Glutamatergic neuron (in vitro differentiated cells): ENCODE measurements at regions not wholly inside any gene's neighbourhood (a gene's known extent, or its start where the extent isn't known, plus 50 kb on each side); places are given as distances from the start of the nearest gene placed in this dataset.

ENCODE experiments used
- DNase-seq: peaks from one replicate; pipeline ENCODE4 v3.0.0; 2022
- H3K27ac Mint-ChIP-seq: one replicate; pipeline ENCODE4 v1.8.0; 2020; ENCODE audit warnings: mild to moderate bottlenecking, mixed read lengths, inconsistent platforms; ENCODE audit not compliant: unreplicated experiment
- H3K27me3 Mint-ChIP-seq: one replicate; pipeline ENCODE4 v1.8.0; 2020; ENCODE audit warnings: mild to moderate bottlenecking, moderate library complexity, mixed read lengths, inconsistent platforms; ENCODE audit not compliant: unreplicated experiment
- H3K36me3 Mint-ChIP-seq: one replicate; pipeline ENCODE4 v1.8.0; 2020; ENCODE audit warnings: mild to moderate bottlenecking, mixed read lengths, inconsistent platforms; ENCODE audit not compliant: unreplicated experiment
- H3K4me1 Mint-ChIP-seq: one replicate; pipeline ENCODE4 v1.8.0; 2020; ENCODE audit warnings: mild to moderate bottlenecking, low read depth, mixed read lengths, inconsistent platforms; ENCODE audit not compliant: unreplicated experiment
- H3K4me3 Mint-ChIP-seq: one replicate; pipeline ENCODE4 v1.8.0; 2020; ENCODE audit warnings: mild to moderate bottlenecking, mixed read lengths, inconsistent platforms; ENCODE audit not compliant: unreplicated experiment
- H3K9me3 Mint-ChIP-seq: one replicate; pipeline ENCODE4 v1.8.0; 2020; ENCODE audit warnings: mild to moderate bottlenecking, moderate library complexity, mixed read lengths, inconsistent platforms; ENCODE audit not compliant: unreplicated experiment
- TF ChIP-seq, protein P1 (sequence below): fragments of 200-600 bp; sonication (generic); IDR thresholded peaks from one replicate; pipeline ENCODE4 v1.5.0; 2021; ENCODE audit not compliant: partially characterized antibody, unreplicated experiment

DNA sequence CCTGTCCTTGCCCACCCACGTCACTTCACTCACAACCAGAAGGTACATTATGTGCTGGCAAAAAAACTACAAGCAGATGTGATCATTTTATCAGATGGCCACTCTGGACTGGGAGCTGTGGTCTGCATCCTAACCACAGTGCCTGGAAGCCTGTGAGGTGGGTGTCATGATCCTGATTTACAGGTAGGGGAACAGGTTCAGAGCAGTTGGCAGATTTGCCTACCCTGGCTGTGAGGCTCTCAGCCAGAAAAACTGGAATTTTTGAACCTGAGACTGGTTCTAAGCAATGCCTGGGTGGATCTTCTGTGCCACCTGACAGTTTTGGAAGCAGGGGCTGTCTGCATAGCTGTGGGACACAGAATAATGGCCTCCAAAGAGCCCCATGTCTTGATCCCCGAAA lies 150.8 kb downstream of the SYF2 start:
- Mint-ChIP-seq H3K36me3 (peaks cover 8% of the 10 kb centered on the region), H3K27ac (no peak overlapping the region), H3K9me3 (peaks cover 2% of the 10 kb centered on the region), H3K4me3 (no peak overlapping the region), H3K4me1 (peaks cover 25% of the 10 kb centered on the region), H3K27me3 (peaks cover 3% of the 10 kb centered on the region)
- DNase-seq, result no peak
- TF ChIP-seq, protein P1, sequence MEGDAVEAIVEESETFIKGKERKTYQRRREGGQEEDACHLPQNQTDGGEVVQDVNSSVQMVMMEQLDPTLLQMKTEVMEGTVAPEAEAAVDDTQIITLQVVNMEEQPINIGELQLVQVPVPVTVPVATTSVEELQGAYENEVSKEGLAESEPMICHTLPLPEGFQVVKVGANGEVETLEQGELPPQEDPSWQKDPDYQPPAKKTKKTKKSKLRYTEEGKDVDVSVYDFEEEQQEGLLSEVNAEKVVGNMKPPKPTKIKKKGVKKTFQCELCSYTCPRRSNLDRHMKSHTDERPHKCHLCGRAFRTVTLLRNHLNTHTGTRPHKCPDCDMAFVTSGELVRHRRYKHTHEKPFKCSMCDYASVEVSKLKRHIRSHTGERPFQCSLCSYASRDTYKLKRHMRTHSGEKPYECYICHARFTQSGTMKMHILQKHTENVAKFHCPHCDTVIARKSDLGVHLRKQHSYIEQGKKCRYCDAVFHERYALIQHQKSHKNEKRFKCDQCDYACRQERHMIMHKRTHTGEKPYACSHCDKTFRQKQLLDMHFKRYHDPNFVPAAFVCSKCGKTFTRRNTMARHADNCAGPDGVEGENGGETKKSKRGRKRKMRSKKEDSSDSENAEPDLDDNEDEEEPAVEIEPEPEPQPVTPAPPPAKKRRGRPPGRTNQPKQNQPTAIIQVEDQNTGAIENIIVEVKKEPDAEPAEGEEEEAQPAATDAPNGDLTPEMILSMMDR, result no peak

DNA sequence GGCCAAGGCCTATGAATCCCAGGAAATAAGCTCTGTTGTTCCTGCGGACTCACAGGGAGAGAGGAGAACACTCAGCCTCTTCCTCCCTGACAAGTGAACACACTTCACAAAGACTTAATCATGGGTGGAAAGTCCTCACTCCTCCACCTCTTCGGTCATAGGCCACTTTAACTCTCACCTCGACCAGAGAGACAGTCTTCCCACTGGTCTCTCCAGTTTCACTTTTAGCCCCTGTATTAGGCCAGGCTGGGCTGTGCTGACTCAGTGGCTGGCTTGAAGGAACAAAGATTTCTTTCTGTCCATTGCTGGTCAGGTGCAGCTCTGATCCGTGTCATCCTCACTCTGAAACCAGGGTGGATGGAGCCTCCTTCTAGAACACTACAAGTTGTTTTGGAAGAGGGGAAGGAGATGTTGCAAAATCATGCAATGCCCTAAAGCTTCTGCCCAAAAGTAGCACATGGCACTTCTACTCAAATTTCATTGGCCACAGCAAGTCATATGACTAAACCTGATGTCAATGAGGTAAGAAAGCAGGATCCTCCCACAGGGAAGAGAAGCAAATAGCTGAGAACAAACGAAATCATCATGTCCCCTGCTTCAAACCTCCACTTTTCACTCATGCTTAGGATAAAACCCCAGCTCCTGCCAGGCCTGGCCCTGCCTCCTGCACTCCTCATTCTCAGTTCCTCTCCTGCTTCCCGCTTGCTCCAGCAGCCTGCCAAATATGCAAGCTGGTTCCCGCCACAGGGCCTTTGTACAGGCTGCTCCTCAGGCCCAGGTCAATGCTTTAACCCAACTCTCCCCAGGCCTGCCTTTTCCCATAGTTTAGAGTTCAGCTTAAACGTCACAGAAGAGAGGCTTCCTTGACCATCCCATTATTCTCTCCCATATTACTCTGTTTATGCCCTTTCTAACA lies 150.5 kb upstream of the RUNX3 start:
- peaks cover 3% of the 10 kb centered on the region for H3K27me3 Mint-ChIP-seq
- H3K36me3 Mint-ChIP-seq, result peaks cover 11% of the 10 kb centered on the region
- no peak overlapping the region for H3K4me3 Mint-ChIP-seq
- no peak overlapping the region for H3K27ac Mint-ChIP-seq
- TF ChIP-seq, protein P1, result no peak
- no peak for DNase-seq
- peaks cover 2% of the 10 kb centered on the region for H3K9me3 Mint-ChIP-seq
- H3K4me1 Mint-ChIP-seq, result peaks cover 20% of the 10 kb centered on the region

DNA sequence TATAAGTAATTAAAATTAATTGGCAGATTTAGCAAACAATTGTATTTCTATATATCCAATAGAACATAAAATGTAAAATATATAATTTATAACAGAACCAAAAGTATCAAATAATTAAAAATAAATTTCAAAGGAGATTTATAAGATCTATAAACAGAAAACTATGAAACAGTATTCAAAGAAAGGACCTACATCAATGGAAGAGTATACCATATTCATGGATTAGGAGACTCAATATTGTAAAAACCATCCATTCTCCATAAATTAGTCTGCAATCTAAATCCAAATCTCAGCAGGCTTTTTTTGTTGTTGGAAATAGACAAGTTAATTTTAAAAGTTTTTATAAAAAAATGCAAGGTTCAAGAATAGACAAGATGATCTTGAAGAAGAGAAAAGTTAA lies 149.0 kb upstream of the RUNX3 start:
- TF ChIP-seq, protein P1, result no peak
- Mint-ChIP-seq H3K9me3 (peaks cover 2% of the 10 kb centered on the region), H3K4me3 (no peak overlapping the region), H3K4me1 (peaks cover 7% of the 10 kb centered on the region), H3K27ac (no peak overlapping the region), H3K36me3 (peaks cover 11% of the 10 kb centered on the region), H3K27me3 (peaks cover 5% of the 10 kb centered on the region)
- no peak for DNase-seq

DNA sequence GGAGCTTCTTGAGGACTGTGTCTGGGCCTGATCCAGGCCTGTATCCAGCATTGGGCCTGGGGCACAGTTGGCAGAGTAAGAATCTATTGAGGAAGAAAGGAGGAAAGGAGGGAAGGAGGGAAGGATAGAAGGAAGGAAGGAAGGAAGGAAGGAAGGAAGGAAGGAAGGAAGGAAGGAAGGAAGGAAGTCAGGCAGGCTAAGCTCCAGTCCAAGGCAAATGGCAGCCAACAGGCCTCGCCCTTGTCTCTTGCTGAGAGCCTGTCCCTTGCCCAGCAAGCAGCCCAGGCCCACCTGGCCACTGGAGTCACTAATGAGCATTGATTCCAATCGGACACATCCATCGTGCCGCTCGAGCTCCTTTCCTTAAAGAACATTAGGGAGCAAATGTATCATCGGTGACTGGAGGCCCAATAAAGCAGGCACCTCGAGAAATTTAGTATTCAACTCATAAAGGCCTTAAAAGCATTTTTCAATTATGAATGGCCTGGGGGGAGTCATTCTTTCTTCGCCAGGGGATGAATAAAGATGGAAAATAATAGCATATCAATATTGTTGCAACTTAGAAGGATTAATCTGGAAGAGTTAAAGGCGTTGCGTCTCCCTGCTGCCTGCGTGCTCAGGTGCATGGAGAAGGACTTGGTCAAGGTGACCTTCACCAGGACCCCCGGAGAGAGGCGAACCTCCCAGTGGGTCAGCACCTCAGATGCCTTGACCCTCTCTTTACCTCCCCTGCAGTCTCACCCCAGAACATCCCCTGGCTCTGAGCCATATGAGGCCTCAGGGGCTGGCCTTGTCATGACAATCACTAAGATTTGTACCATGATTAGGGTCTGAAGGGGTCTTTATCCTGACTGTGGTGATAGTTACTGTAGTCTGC lies 144.5 kb upstream of the RUNX3 start:
- H3K36me3 Mint-ChIP-seq, result peaks cover 15% of the 10 kb centered on the region
- H3K4me3 Mint-ChIP-seq, result no peak overlapping the region
- H3K9me3 Mint-ChIP-seq, result peaks cover 7% of the 10 kb centered on the region
- TF ChIP-seq, protein P1, result no peak
- DNase-seq, result no peak
- peaks cover 6% of the 10 kb centered on the region for H3K27me3 Mint-ChIP-seq
- no peak overlapping the region for H3K27ac Mint-ChIP-seq
- H3K4me1 Mint-ChIP-seq, result peaks cover 4% of the 10 kb centered on the region
